ENCODE measurements at regions not wholly inside any gene's neighbourhood (a gene's known extent, or its start where the extent isn't known, plus 50 kb on each side); places are given as distances from the start of the nearest gene placed in this dataset.

DNA sequence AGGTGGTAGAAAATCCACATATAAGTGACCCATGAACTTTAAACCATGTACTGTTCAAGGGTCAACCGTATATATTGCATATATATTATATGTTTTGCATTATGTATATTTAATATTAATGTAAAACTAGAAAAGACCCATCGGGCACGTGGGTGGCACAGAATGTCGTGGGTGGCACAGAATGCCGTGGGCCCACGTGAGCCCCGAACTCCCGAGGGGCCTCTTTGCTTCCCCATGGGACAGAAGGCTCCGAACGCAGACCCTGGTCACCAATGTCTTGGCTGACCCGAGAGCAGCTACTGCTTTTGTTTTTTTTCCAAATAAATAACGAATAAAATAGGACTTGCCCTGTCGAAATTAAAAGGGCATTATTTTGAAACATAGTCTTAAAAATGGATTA lies 415.4 kb downstream of the BRD1 start:
- H3K27me3 ChIP-seq (ENCODE audit: control insufficient read depth, insufficient read depth, low read length) = no peaks in the 10 kb centered on the region; the same call in 1 of the 2 replicates
- H3K4me1 ChIP-seq (ENCODE audit: control insufficient read depth, insufficient read depth, low read length) = no peaks in the 10 kb centered on the region
- no peak for DNase-seq (ENCODE audit: low read depth, low spot score)
- no peak for TF ChIP-seq SIN3A (IDR thresholded peaks at IDR 0.05; ENCODE audit: borderline replicate concordance, insufficient read depth, low read depth, low read length)
- TF ChIP-seq, protein P1, sequence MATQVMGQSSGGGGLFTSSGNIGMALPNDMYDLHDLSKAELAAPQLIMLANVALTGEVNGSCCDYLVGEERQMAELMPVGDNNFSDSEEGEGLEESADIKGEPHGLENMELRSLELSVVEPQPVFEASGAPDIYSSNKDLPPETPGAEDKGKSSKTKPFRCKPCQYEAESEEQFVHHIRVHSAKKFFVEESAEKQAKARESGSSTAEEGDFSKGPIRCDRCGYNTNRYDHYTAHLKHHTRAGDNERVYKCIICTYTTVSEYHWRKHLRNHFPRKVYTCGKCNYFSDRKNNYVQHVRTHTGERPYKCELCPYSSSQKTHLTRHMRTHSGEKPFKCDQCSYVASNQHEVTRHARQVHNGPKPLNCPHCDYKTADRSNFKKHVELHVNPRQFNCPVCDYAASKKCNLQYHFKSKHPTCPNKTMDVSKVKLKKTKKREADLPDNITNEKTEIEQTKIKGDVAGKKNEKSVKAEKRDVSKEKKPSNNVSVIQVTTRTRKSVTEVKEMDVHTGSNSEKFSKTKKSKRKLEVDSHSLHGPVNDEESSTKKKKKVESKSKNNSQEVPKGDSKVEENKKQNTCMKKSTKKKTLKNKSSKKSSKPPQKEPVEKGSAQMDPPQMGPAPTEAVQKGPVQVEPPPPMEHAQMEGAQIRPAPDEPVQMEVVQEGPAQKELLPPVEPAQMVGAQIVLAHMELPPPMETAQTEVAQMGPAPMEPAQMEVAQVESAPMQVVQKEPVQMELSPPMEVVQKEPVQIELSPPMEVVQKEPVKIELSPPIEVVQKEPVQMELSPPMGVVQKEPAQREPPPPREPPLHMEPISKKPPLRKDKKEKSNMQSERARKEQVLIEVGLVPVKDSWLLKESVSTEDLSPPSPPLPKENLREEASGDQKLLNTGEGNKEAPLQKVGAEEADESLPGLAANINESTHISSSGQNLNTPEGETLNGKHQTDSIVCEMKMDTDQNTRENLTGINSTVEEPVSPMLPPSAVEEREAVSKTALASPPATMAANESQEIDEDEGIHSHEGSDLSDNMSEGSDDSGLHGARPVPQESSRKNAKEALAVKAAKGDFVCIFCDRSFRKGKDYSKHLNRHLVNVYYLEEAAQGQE (IDR thresholded peaks at IDR 0.05; ENCODE audit: insufficient read depth in 1 of 2, low read depth in 2 of 2, low read length in 1 of 2) = no peak
- TF ChIP-seq TCF7L2 (IDR thresholded peaks at IDR 0.05; ENCODE audit: low read depth, low read length) = no peak
- no peak for TF ChIP-seq POLR2AphosphoS5 (IDR thresholded peaks at IDR 0.05; ENCODE audit: low read depth, low read length)
- TF ChIP-seq, protein P2, sequence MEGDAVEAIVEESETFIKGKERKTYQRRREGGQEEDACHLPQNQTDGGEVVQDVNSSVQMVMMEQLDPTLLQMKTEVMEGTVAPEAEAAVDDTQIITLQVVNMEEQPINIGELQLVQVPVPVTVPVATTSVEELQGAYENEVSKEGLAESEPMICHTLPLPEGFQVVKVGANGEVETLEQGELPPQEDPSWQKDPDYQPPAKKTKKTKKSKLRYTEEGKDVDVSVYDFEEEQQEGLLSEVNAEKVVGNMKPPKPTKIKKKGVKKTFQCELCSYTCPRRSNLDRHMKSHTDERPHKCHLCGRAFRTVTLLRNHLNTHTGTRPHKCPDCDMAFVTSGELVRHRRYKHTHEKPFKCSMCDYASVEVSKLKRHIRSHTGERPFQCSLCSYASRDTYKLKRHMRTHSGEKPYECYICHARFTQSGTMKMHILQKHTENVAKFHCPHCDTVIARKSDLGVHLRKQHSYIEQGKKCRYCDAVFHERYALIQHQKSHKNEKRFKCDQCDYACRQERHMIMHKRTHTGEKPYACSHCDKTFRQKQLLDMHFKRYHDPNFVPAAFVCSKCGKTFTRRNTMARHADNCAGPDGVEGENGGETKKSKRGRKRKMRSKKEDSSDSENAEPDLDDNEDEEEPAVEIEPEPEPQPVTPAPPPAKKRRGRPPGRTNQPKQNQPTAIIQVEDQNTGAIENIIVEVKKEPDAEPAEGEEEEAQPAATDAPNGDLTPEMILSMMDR (IDR thresholded peaks at IDR 0.05) = no peak
- POLR2A ChIA-PET = no interaction called here
- in situ Hi-C loops (cut with HindIII; ENCODE audit: low pct_unique_long_range_greater_than_20kb, low sequenced_read_pairs) = no loop called here
- CTCF ChIA-PET = no interaction called here
- intact Hi-C loops (cut with micrococcal nuclease; ENCODE audit: unreplicated experiment) = no loop called here
- no peak for ATAC-seq
- BruUV-seq (replicated peaks) = no TSS peak
- H3K36me3 ChIP-seq (ENCODE audit: control insufficient read depth, insufficient read depth, low read length) = no peaks in the 10 kb centered on the region
- no peak overlapping the region for H3K4me3 ChIP-seq (ENCODE audit: low read depth in 2 of 2, low read length in 2 of 2)
- H3K27ac ChIP-seq (ENCODE audit: low read length) = no peak overlapping the region
- H3K9me3 ChIP-seq (ENCODE audit: control insufficient read depth, insufficient read depth, low read depth, low read length) = no peaks in the 10 kb centered on the region

- ChIA-PET CTCF (no interaction called here), POLR2A (no interaction called here)
- no peak overlapping the region for H3K27ac ChIP-seq (ENCODE audit: low read length)
- H3K4me3 ChIP-seq (ENCODE audit: low read depth in 2 of 2, low read length in 2 of 2) = no peak overlapping the region
- in situ Hi-C loops (cut with HindIII; ENCODE audit: low pct_unique_long_range_greater_than_20kb, low sequenced_read_pairs) = no loop called here
- H3K9me3 ChIP-seq (ENCODE audit: control insufficient read depth, insufficient read depth, low read depth, low read length) = no peaks in the 10 kb centered on the region
- H3K27me3 ChIP-seq (ENCODE audit: control insufficient read depth, insufficient read depth, low read length) = no peaks in the 10 kb centered on the region; the same call in 1 of the 2 replicates
- TF ChIP-seq, protein P2 (IDR thresholded peaks at IDR 0.05) = no peak
- TF ChIP-seq, protein P1 (IDR thresholded peaks at IDR 0.05; ENCODE audit: insufficient read depth in 1 of 2, low read depth in 2 of 2, low read length in 1 of 2) = no peak
- no peak for TF ChIP-seq POLR2AphosphoS5 (IDR thresholded peaks at IDR 0.05; ENCODE audit: low read depth, low read length)
- no peak for TF ChIP-seq SIN3A (IDR thresholded peaks at IDR 0.05; ENCODE audit: borderline replicate concordance, insufficient read depth, low read depth, low read length)
- no peak for TF ChIP-seq TCF7L2 (IDR thresholded peaks at IDR 0.05; ENCODE audit: low read depth, low read length)
- DNase-seq (ENCODE audit: low read depth, low spot score) (no peak), ATAC-seq (no peak)
- no TSS peak for BruUV-seq (replicated peaks)
- no peaks in the 10 kb centered on the region for H3K4me1 ChIP-seq (ENCODE audit: control insufficient read depth, insufficient read depth, low read length)
- intact Hi-C loops (cut with micrococcal nuclease; ENCODE audit: unreplicated experiment) = no loop called here
- no peaks in the 10 kb centered on the region for H3K36me3 ChIP-seq (ENCODE audit: control insufficient read depth, insufficient read depth, low read length)
These were observed 416.4 kb downstream of the BRD1 start for GRCh38 chr22:49411236-49411635.

All from Panc1 (cell line).